Skeletal muscle cell (primary cell): ENCODE measurements at regions not wholly inside any gene's neighbourhood (a gene's known extent, or its start where the extent isn't known, plus 50 kb on each side); places are given as distances from the start of the nearest gene placed in this dataset.
"Not testable (repeated sequence)": the region's sequence is repeated elsewhere in the genome, so short reads cannot be mapped to it uniquely, and the experiment has no call there.

Experiments
- DNase-seq: peaks from one replicate; pipeline ENCODE4 v3.0.0-alpha.2; 2010; ENCODE audit warnings: low read depth
- H3K4me3 ChIP-seq: 2 replicates; pipeline ENCODE4 v1.5.1; 2011; ENCODE audit warnings: low read depth, mild to moderate bottlenecking, control low read depth, low read length, moderate library complexity

DNA sequence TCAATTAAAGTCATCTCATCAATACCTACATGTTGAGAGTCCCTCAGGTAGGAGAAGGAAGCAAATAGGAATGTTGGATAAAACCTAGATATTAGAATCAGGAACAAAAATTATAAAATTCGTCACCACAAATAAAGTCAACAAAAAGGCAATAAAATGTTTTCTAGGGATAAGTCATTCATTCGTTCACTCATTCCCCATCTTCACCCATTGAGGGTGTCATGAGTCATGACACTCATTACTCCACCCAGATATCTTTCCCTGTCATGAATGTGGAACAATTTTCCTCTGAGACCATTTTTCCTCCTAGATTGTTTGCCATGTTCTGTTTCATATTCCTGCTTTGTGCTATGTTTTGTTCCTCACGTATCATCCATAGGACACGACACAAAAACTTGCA lies 50.9 kb upstream of the OLIG3 start:
- DNase-seq = no peak
- H3K4me3 ChIP-seq = no peak overlapping the region

DNA sequence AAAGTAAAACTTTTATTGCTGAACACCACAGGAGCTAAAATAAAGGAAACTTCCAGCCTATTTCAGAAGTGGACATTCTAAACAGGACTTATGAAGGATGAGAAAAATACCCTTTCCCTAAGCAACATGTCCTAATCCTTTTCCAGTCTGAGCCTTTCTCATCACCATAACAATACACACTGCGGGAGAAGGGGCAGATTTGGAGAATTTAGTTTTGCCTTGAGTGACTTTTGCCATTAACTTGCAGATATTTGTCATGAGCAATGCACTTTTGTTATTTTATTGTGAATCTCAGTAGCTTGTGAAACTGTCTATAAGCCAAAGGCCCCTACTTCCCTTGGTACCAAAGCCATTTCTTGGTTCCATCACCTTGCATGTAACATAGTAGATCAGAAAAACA lies 53.0 kb upstream of the OLIG3 start:
- no peak overlapping the region for H3K4me3 ChIP-seq
- DNase-seq = no peak

DNA sequence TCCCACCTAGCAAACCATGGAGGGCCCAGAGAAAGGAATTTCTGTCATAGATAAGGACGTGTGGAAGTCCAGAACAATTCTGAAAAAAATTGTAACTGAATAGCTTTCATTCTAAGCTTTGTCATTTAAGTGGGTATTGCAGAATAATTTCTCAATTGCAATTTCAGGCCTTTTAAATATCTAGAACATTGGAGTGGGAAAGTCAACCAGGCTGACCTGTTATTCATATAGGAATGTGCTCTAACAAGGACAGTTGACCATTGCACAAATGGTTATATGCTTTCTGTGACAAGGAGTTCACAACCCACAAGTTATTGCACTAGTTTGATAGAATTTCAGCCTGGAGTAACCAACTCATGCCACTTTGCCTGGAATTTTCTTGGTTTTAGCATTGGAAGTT lies 53.4 kb upstream of the OLIG3 start:
- no peak overlapping the region for H3K4me3 ChIP-seq
- no peak for DNase-seq

DNA sequence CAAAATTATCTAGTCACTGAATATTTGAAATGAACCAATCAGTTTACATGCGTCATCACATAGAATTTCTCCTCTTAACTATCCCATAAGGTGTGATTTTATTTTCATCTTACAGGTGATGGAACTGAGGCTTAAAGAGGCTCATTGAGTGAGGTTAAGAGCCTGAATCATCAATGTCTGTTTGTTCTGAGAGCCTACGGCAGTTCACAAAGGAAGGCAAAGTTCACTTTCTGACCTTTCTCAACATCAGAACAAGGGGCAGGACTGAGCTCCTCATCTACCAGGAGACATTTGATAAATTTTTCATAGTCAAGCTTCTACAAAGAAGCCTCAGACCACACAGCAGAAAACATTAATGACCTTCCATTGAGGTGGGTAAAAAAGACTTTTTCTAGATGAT lies 54.9 kb upstream of the OLIG3 start:
- no peak overlapping the region for H3K4me3 ChIP-seq
- no peak for DNase-seq

DNA sequence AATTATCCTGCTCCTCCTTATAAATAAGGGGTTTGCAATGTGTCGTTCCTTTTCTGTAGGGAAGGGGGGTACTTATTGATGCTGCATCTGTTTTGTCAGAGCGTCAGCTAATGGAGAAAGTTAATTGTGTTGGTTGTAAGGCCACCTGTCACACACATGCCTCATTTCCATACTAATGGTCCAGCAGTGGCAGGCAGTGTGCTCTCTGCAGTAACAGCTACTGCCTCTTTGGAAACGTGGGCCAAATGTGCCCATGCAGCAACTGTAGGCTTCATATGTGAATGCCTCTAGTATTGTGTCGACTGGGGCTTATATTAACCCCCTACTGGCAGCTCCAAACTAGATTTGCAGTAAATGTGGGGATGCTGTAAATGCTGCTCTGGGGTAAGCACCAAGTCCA lies 56.3 kb upstream of the OLIG3 start:
- no peak for DNase-seq
- no peak overlapping the region for H3K4me3 ChIP-seq

DNA sequence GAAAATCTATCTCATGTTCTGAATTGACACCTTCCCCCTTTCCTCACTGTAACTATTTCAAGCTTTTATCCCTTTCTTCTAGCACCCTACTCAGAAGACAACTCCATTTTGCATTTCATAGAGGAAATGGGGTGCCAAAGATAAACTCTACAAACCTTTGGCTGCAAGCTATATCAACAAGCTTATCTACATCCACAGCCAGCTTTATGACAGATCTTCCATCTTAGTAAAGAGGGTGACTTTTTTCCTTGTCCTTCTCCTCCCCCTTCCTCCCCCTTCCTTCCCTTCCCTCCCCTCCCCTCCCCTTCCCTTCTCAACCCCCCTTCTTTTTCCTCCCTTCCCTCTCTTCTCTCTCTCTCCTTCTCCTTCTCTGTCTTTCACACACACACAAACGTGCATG lies 58.0 kb upstream of the OLIG3 start:
- H3K4me3 ChIP-seq = no peak overlapping the region

DNA sequence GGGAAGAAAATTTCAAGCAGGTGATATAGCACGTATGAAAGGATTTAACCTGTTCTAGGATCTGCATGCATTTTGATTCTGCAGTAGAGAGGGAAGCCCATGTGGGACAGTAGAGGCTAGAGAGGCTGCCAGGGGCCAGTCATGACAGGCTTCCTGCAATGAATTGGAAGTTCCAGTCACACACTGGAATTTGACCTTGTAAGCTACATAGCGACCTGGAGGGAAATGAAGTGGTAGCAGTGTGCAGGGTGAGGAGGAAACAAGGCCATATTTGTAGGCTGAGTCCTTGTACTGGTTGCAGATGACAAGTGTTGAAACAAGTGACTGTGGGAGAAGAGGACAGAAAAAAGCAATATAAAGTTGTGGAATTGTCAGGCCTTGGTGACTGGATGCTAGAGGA lies 58.6 kb upstream of the OLIG3 start:
- no peak for DNase-seq
- no peak overlapping the region for H3K4me3 ChIP-seq

More for the DNA sequence above, 58.0 kb upstream of the OLIG3 start:
- no peak for DNase-seq

DNA sequence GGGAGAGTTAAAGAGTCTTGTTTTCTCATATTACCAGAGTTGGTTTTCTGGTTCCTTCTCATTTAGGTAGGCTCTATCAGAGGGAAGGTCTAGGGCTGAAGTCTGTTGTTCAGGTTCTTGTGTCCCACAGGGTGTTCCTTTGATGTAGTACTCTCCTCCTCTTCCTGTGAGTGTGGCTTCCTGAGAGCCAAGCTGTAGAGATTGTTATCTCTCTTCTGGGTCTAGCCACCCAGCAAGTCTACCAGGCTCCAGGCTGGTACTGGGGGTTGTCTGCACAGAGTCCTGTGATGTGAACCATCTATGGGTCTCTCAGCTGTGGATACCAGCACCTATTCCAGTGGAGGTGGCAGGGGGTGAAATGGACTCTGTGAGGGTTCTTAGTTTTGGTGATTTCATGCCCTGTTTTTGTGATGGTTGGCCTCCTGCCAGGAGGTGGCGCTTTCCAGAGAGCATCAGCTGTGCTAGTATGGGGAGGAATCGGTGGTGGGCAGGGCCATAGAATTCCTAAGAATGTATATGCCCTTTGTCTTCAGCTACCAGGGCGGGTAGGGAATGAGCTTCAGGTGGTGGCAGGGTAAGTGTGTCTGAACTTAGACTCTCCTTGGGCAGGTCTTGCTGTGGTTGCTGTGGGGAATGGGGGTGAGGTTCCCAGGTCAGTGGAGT lies 65.5 kb upstream of the OLIG3 start:
- not testable (repeated sequence) for DNase-seq, H3K4me3 ChIP-seq

DNA sequence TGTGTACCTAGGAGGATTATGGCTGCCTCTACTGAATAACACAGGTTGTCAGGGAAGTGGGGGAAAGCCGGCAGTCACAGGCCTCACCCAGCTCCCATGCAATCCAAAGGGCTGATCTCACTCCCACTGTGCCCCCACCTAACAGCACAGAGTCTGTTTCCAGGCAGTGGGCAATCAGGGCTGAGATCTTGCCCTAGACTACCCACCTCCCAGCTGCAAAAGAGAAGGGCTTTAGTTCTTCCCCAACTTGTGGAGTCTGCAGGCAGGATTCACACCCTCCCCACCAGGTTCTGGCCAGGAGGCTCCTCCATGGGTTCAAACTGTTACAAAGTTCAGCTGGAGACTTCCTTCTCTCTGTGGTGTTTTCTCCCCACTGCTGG lies 66.0 kb upstream of the OLIG3 start:
- DNase-seq = no peak
- H3K4me3 ChIP-seq = no peak overlapping the region

DNA sequence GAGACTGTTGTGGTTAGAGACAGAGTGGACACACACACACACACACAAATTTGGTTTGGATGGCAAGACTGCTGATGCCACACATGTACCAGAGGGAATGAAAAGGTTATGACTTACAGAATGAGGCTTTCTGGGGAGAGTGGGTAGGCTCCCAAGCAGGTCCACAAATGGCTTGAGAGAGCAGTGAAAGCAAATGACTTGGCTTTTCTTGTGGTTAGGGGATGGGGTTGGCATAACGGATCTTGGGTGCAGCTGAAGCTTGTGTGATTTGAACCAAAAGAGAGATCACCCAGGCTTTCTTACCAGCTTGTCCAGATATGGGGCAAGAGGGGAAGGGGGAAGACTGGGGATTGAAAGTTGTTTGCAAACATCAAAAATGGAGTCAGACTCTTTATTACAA lies 73.9 kb upstream of the OLIG3 start:
- DNase-seq = no peak
- H3K4me3 ChIP-seq = no peak overlapping the region

DNA sequence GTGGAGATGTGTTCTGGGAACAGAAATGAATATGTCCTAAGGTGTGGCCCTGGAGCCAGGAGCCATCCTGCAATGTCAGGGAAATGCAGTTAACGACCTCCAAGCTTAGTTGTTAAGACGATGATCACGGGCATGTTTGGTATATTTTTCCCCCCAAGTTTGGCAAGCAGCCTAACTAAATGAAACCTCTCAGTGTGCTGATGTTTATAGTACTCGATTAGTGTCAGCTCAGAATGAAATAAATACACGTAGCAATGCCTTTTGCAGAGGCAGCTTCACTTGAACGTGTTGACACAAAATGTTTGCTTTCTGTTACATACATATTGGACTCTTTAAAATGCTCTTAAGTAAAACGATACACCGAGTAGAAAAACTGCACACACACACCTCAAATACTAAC lies 76.2 kb upstream of the OLIG3 start:
- no peak overlapping the region for H3K4me3 ChIP-seq
- no peak for DNase-seq

DNA sequence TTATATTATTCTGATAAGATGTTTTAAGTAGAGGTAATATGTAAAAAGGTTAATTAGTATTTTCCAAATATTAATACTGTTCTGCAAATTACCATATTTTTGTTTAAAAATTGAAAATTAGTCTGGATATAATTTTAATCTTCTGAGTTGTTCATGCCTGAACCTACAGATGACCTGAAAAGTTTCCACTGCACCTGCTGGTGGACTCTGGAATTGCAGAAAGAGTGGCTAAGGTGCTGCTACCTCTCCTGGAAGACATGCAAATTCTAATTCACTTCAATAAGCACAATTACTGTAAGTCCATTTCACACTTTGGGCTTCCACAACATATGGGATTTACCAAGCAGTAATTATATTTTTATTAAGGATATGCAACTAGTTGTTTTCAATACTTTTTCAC lies 77.7 kb upstream of the OLIG3 start:
- no peak overlapping the region for H3K4me3 ChIP-seq
- no peak for DNase-seq

DNA sequence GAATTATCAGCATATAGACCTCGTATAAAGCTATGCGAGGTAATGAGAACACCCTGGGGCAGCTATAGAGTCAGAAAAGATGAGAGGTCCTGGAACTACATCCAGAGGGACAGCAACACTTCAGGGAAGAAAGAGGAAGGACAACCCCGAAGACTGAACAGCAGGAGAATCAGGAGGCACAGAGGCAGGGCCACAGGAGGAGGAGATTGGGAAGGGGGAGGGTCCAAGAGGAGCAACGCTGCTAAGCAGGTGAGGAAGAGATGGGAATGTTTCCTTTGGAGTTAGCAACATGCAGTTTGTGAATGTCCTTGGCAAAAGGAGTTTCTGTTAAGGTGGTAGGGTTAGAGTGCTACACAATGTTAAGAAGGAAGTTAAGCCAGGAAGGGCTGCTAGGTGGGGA lies 79.5 kb upstream of the OLIG3 start:
- no peak overlapping the region for H3K4me3 ChIP-seq
- no peak for DNase-seq

DNA sequence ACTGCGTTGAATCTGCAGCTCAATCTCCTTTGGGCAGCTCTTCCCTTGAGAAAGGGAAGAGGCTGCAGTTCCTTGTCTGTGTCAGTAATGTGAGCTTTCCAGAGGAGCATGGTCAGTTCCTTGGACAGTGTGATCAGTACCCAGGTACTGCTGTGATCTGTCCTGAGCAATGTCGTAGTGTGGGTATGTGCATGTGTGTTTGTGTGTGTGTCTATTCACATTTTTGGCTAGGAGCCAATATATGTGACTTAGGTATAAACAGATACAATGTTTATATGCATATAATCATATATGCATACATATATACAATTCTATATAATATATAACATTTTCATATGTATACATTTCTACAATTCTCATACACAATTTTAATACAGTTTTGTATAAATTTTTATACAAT lies 85.4 kb upstream of the OLIG3 start:
- no peak overlapping the region for H3K4me3 ChIP-seq
- DNase-seq = no peak

DNA sequence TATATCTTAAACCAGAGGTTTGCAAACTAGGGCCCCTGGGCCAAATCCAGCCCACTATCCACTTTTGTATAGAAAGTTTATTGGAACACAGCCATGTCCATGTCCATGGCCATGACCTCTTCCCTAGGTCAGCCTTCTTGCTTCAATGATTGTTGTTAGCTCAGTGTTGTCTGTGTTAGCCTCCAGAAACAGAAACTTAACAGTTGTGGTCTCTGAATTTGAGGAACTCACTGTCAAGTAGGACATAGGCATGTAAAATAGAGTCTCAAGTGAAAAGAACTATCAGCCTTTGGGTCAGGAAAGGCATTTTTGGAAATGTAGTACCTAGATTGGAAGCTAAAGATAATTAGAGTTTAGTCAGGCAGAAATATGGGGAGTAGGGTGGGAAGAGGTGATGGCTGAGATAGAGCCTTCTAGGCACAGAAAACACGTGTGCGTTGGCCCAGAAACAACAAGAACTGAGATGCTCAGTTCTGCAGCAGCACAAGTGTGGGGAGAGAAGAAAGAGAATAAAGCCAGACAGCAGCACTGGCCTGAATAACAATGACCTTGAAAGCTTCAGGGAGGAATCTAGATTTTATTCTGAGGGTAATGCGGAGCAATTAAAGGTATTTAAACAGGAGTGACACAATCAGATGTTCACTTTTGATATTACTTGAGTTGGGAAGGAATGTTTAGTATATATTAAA lies 87.0 kb upstream of the OLIG3 start:
- no peak for DNase-seq
- H3K4me3 ChIP-seq = no peak overlapping the region

DNA sequence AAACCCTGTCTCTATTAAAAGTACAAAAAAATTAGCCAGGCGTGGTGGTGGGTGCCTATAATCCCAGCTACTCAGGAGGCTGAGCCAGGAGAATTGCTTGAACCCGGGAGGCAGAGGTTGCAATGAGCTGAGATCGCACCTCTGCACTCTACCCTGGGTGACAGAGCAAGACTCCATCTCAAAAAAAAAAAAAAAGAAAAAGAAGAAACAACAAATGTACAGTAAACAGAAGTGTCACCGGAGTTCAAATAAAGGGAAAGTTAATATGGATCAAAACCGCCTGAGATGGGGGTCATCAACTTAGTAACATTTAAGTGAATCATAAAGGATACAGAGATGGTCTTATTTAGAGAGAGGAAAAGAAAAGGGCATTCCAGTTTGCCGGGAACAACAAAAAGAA lies 89.3 kb upstream of the OLIG3 start:
- DNase-seq = not testable (repeated sequence)

DNA sequence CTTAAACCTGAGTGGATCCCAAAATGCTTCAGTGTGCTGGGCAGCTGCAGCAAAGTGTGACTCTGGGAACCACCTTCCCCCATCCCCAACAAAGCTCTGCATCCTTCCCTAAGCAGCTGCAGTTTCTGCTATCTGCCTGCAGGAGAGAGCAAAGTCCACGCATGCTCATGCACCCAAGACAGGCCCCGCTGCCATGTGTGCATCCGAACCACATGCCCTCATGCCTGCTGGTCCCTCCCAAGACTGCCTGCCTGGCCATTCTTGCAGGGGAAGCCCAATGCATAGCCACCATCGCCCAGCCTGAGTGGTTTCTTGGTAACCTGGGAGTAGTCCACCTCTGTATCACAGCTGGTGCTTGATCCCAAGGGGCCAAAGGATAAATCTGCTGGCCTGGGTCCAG lies 94.3 kb upstream of the OLIG3 start:
- H3K4me3 ChIP-seq = no peak overlapping the region
- DNase-seq = no peak

More for the DNA sequence above, 89.3 kb upstream of the OLIG3 start:
- H3K4me3 ChIP-seq = not testable (repeated sequence)

DNA sequence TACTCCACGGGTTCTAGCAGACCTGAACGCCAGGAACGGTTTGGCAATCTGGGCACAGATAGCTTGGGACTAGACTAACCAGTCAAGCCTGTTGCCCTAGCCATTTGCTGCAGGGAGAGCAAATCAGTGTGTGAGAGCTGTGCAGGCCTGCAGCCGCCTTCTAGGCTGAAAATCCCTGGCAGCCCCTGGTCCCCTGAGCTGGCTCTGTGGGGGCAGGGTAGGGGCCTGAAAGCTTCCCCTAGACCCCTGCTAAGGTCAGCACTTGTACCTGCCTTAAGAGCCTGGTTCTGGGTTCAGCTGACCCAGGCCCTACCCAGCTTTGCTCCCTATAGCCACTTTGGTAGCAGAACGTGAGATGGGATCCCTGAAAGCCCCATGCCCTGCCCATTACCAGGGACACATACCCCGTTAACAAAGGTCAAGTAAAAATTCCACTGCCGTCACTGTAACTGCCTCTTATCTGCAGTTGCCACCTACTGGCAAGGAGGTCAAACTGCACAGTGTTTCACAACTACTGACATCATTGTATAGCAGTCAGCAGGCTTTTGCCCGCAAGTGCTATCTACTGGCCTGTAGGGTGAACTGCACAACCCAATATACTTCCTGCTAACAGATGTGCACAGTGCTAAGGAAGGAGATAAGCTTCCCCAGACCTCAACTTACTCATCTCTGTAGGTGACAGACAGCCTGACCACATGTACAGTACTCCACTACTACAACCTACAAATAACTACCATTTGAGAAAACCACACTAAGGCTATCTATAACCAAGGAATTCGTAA lies 95.1 kb upstream of the OLIG3 start:
- DNase-seq = no peak
- no peak overlapping the region for H3K4me3 ChIP-seq

DNA sequence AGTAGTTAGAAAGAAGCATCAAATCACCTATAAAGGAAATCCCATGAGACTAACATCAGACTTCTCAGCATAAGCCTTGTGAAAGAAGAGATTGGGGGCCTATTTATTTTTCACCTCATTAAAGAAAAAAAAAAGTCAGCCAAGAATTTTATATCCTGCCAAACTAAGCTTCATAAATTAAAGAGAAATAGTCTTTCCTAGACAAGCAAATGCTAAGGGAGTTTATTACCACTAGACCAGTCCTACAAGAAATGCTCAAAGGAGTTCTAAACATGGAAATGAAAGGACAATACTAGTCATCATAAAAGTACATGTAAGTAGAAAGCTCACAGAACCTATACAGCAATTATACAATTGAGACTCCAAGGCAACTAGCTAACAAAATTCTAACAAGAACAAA lies 96.5 kb upstream of the OLIG3 start:
- no peak for DNase-seq

DNA sequence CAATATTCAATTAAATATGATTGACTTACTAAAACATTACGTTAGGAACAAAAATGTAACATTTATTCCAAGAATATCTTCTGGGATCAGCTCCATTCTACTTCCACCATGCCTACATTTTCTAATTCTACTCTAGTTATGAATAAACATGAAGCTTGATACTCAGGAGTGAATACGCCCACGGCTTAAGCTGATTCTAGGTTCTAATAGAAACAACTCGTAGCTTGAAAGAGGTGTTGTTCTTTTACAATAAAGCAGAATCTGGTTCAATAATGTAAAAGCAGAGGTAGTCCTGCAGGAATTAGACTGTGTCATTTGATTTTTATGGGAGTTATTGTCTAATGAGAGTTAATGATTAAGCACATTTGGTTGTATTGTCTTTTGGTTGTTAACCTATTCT lies 107.3 kb upstream of the OLIG3 start:
- H3K4me3 ChIP-seq = no peak overlapping the region
- DNase-seq = no peak

More for the DNA sequence above, 96.5 kb upstream of the OLIG3 start:
- H3K4me3 ChIP-seq = no peak overlapping the region
